ENCODE measurements at regions not wholly inside any gene's neighbourhood (a gene's known extent, or its start where the extent isn't known, plus 50 kb on each side); places are given as distances from the start of the nearest gene placed in this dataset.

GRCh38 chr6:79305020-79305419 is 70.5 kb upstream of the HMGN3 start:
- Mint-ChIP-seq H3K27me3 (no peaks in the 10 kb centered on the region), H3K36me3 (ENCODE audit: low read depth) (no peaks in the 10 kb centered on the region), H3K4me3 (no peak overlapping the region), H3K27ac (no peak overlapping the region), H3K4me1 (no peaks in the 10 kb centered on the region), H3K9me3 (no peaks in the 10 kb centered on the region)
- no peak for ATAC-seq (replicated peaks)

GRCh38 chr6:79302341-79302740 is 67.9 kb upstream of the HMGN3 start:
- Mint-ChIP-seq H3K27ac (no peak overlapping the region), H3K4me3 (no peak overlapping the region), H3K27me3 (no peaks in the 10 kb centered on the region), H3K9me3 (no peaks in the 10 kb centered on the region), H3K4me1 (no peaks in the 10 kb centered on the region), H3K36me3 (ENCODE audit: low read depth) (no peaks in the 10 kb centered on the region)
- no peak for ATAC-seq (replicated peaks)

GRCh38 chr6:79301290-79301689 is 66.8 kb upstream of the HMGN3 start:
- Mint-ChIP-seq H3K36me3 (ENCODE audit: low read depth) (no peaks in the 10 kb centered on the region), H3K27me3 (no peaks in the 10 kb centered on the region), H3K27ac (no peak overlapping the region), H3K9me3 (no peaks in the 10 kb centered on the region), H3K4me1 (no peaks in the 10 kb centered on the region), H3K4me3 (no peak overlapping the region)
- no peak for ATAC-seq (replicated peaks)

- Mint-ChIP-seq H3K27ac (no peak overlapping the region), H3K36me3 (ENCODE audit: low read depth) (no peaks in the 10 kb centered on the region), H3K4me3 (no peak overlapping the region), H3K27me3 (no peaks in the 10 kb centered on the region), H3K4me1 (no peaks in the 10 kb centered on the region), H3K9me3 (no peaks in the 10 kb centered on the region)
- ATAC-seq (replicated peaks) = no peak
These were observed 61.7 kb upstream of the HMGN3 start for GRCh38 chr6:79296211-79296610.

Measured in activated T-helper 17 cell treated with anti-CD3 and anti-CD28 coated beads, Interleukin-2, amount 50 U/mL, for 72 hours (primary cell).